Fibroblast of pulmonary artery (primary cell): ENCODE measurements at regions not wholly inside any gene's neighbourhood (a gene's known extent, or its start where the extent isn't known, plus 50 kb on each side); places are given as distances from the start of the nearest gene placed in this dataset.

Source experiments
- DNase-seq: peaks from one replicate; pipeline ENCODE4 v3.0.0-alpha.2; 2010; ENCODE audit warnings: low read depth
- H3K4me3 ChIP-seq: replicated peaks from 2 replicates; pipeline ENCODE4 v1.5.1; 2011; ENCODE audit warnings: low read depth, mild to moderate bottlenecking, control low read depth, low read length, moderate library complexity
- TF ChIP-seq, protein P1 (sequence below): IDR thresholded peaks from 2 replicates; pipeline ENCODE4 v1.5.1; 2011; ENCODE audit warnings: mild to moderate bottlenecking, control low read depth, low read length, inconsistent platforms; ENCODE audit errors: missing control alignments

DNA sequence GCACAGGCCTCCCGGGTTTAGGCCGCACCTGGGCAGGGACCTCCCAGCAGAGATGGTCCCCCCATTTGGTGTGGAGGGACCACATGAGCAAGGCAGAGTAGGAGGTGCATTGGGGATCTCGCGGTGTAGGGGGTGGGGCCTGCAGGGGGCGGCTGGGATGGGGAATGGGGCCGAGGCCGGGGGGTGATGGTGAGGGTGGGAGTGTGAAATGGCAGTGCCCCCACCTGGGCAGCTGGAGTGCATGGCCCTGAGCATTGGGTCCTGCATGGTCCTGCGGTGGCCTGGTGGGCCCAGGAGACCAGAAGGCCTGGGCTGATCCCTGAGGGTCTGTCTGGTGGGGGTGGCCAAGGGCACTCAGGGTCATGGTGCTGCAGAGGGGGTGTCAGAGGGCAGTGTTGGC, 111.8 kb downstream of the KIF26A start:
- no peak for DNase-seq
- TF ChIP-seq, protein P1, sequence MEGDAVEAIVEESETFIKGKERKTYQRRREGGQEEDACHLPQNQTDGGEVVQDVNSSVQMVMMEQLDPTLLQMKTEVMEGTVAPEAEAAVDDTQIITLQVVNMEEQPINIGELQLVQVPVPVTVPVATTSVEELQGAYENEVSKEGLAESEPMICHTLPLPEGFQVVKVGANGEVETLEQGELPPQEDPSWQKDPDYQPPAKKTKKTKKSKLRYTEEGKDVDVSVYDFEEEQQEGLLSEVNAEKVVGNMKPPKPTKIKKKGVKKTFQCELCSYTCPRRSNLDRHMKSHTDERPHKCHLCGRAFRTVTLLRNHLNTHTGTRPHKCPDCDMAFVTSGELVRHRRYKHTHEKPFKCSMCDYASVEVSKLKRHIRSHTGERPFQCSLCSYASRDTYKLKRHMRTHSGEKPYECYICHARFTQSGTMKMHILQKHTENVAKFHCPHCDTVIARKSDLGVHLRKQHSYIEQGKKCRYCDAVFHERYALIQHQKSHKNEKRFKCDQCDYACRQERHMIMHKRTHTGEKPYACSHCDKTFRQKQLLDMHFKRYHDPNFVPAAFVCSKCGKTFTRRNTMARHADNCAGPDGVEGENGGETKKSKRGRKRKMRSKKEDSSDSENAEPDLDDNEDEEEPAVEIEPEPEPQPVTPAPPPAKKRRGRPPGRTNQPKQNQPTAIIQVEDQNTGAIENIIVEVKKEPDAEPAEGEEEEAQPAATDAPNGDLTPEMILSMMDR = no peak
- no peak overlapping the region for H3K4me3 ChIP-seq

- H3K4me3 ChIP-seq = no peak overlapping the region
- TF ChIP-seq, protein P1 = no peak
- DNase-seq = no peak
These were observed 114.1 kb downstream of the KIF26A start for GRCh38 chr14:104252256-104253215.

GRCh38 chr14:104253223-104253822, 114.9 kb downstream of the KIF26A start:
- H3K4me3 ChIP-seq = no peak overlapping the region
- DNase-seq = no peak
- TF ChIP-seq, protein P1 = no peak

- TF ChIP-seq, protein P1 = no peak
- no peak overlapping the region for H3K4me3 ChIP-seq
- no peak for DNase-seq
These were observed 115.5 kb downstream of the KIF26A start for GRCh38 chr14:104253901-104254353.

GRCh38 chr14:104254735-104255400, 116.5 kb downstream of the KIF26A start:
- no peak for DNase-seq
- H3K4me3 ChIP-seq = no peak overlapping the region
- TF ChIP-seq, protein P1 = no peak

- no peak overlapping the region for H3K4me3 ChIP-seq
- TF ChIP-seq, protein P1 = no peak
- no peak for DNase-seq
These were observed 117.6 kb downstream of the KIF26A start for GRCh38 chr14:104256025-104256424.
